HEK293T (cell line): ENCODE measurements at regions not wholly inside any gene's neighbourhood (a gene's known extent, or its start where the extent isn't known, plus 50 kb on each side); places are given as distances from the start of the nearest gene placed in this dataset.
"Not testable (repeated sequence)": the region's sequence is repeated elsewhere in the genome, so short reads cannot be mapped to it uniquely, and the experiment has no call there.

Experiments used
- CTCF ChIA-PET: fragments of 350-600 bp; formaldehyde crosslinking; extraction: SDS; loops from one replicate; lab custom pipeline; 2021; ENCODE audit warnings: antibody characterized with exemption, inconsistent platforms; lab: Yijun Ruan, JAX
- POLR2A ChIA-PET: fragments of 350-600 bp; formaldehyde crosslinking; extraction: SDS; loops from one replicate; lab custom pipeline; 2020; ENCODE audit warnings: antibody characterized with exemption, inconsistent platforms; lab: Yijun Ruan, JAX
- DNase-seq: peaks from one replicate; pipeline ENCODE4 v3.0.0; 2012; ENCODE audit warnings: mixed read lengths; ENCODE audit errors: extremely low spot score
- ARNT ChIP-seq: fragments of 450-650 bp; IDR thresholded peaks from 2 replicates; pipeline ENCODE4 v1.6.1; 2017; ENCODE audit warnings: mild to moderate bottlenecking
- BHLHE40 ChIP-seq: fragments of 450-650 bp; IDR thresholded peaks from 2 replicates; pipeline ENCODE4 v1.6.1; 2016; ENCODE audit warnings: mild to moderate bottlenecking, moderate library complexity, borderline replicate concordance
- CTBP1 ChIP-seq: fragments of 450-650 bp; IDR thresholded peaks from 2 replicates; pipeline ENCODE4 v1.6.1; 2016; ENCODE audit warnings: borderline replicate concordance
- ELF4 ChIP-seq: fragments of 450-650 bp; IDR thresholded peaks from 2 replicates; pipeline ENCODE4 v1.6.1; 2017; ENCODE audit warnings: antibody characterized with exemption
- FOXA1 ChIP-seq: fragments of 450-650 bp; IDR thresholded peaks from 2 replicates; pipeline ENCODE4 v1.6.1; 2016; ENCODE audit warnings: mild to moderate bottlenecking
- FOXK2 ChIP-seq: fragments of 450-650 bp; IDR thresholded peaks from 2 replicates; pipeline ENCODE4 v1.6.1; 2016; ENCODE audit warnings: mild to moderate bottlenecking
- FOXM1 ChIP-seq: fragments of 450-650 bp; IDR thresholded peaks from 2 replicates; pipeline ENCODE4 v1.6.1; 2017; ENCODE audit warnings: mild to moderate bottlenecking, borderline replicate concordance
- HDGF ChIP-seq: fragments of 450-650 bp; IDR thresholded peaks from 2 replicates; pipeline ENCODE4 v1.6.1; 2017; ENCODE audit warnings: antibody characterized with exemption, borderline replicate concordance
- L3MBTL2 ChIP-seq: fragments of 450-650 bp; conservative IDR thresholded peaks from 2 replicates; pipeline ENCODE4 v1.6.1; 2016; ENCODE audit warnings: mild to moderate bottlenecking
- LEF1 ChIP-seq: fragments of 450-650 bp; IDR thresholded peaks from 2 replicates; pipeline ENCODE4 v1.6.1; 2017; ENCODE audit warnings: mild to moderate bottlenecking, borderline replicate concordance
- NFRKB ChIP-seq: fragments of 450-650 bp; IDR thresholded peaks from 2 replicates; pipeline ENCODE4 v1.6.1; 2016; ENCODE audit warnings: mild to moderate bottlenecking, moderate library complexity
- SP1 ChIP-seq: fragments of 450-650 bp; IDR thresholded peaks from 2 replicates; pipeline ENCODE4 v1.6.1; 2017
- SUZ12 ChIP-seq: fragments of 450-650 bp; IDR thresholded peaks from 2 replicates; pipeline ENCODE4 v1.6.1; 2016; ENCODE audit warnings: mild to moderate bottlenecking
- TARDBP ChIP-seq: fragments of 450-650 bp; IDR thresholded peaks from 2 replicates; pipeline ENCODE4 v1.6.1; 2016
- ZNF384 ChIP-seq: fragments of 450-650 bp; IDR thresholded peaks from 2 replicates; pipeline ENCODE4 v1.6.1; 2016
- TF ChIP-seq, protein P1 (sequence below): fragments of 450-650 bp; IDR thresholded peaks from 2 replicates; pipeline ENCODE4 v1.6.1; 2016

- TF ChIP-seq TARDBP = no peak
- TF ChIP-seq, protein P1, sequence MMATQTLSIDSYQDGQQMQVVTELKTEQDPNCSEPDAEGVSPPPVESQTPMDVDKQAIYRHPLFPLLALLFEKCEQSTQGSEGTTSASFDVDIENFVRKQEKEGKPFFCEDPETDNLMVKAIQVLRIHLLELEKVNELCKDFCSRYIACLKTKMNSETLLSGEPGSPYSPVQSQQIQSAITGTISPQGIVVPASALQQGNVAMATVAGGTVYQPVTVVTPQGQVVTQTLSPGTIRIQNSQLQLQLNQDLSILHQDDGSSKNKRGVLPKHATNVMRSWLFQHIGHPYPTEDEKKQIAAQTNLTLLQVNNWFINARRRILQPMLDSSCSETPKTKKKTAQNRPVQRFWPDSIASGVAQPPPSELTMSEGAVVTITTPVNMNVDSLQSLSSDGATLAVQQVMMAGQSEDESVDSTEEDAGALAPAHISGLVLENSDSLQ = no peak
- ChIA-PET CTCF (no interaction called here), POLR2A (no interaction called here)
- DNase-seq = no peak
Observed at GRCh38 chr7:57198801-57199200, 66.6 kb upstream of the ZNF479 start.

DNA sequence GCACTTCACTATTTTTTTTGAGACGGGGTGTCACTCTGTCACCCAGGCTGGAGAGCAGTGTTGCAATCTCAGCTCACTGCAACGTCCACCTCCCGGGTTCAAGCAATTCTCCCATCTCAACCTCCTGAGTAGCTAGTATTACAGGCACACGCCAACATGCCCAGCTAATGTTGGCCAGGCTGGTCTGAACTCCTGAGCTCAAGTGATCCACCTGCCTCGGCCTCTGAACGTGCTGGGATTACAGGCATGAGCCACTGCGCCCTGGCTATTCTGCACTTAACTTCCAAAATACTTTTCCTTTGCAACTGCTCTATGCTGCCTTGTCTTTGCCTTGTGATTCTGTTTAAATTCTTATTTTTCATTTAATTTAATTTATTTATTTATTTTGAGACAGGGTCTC lies 67.0 kb upstream of the ZNF479 start:
- ChIA-PET POLR2A (no interaction called here), CTCF (no interaction called here)
- no peak for DNase-seq
- no peak for TF ChIP-seq BHLHE40
- TF ChIP-seq SUZ12 = no peak
- TF ChIP-seq LEF1 = no peak
- TF ChIP-seq CTBP1 = no peak
- TF ChIP-seq FOXA1 = no peak
- TF ChIP-seq FOXM1 = no peak
- TF ChIP-seq ARNT = no peak
- TF ChIP-seq, protein P1 = no peak
- no peak for TF ChIP-seq NFRKB
- TF ChIP-seq FOXK2 = no peak
- no peak for TF ChIP-seq TARDBP
- TF ChIP-seq SP1 = no peak
- no peak for TF ChIP-seq ELF4
- TF ChIP-seq HDGF = no peak
- no peak for TF ChIP-seq L3MBTL2
- TF ChIP-seq ZNF384 = no peak

DNA sequence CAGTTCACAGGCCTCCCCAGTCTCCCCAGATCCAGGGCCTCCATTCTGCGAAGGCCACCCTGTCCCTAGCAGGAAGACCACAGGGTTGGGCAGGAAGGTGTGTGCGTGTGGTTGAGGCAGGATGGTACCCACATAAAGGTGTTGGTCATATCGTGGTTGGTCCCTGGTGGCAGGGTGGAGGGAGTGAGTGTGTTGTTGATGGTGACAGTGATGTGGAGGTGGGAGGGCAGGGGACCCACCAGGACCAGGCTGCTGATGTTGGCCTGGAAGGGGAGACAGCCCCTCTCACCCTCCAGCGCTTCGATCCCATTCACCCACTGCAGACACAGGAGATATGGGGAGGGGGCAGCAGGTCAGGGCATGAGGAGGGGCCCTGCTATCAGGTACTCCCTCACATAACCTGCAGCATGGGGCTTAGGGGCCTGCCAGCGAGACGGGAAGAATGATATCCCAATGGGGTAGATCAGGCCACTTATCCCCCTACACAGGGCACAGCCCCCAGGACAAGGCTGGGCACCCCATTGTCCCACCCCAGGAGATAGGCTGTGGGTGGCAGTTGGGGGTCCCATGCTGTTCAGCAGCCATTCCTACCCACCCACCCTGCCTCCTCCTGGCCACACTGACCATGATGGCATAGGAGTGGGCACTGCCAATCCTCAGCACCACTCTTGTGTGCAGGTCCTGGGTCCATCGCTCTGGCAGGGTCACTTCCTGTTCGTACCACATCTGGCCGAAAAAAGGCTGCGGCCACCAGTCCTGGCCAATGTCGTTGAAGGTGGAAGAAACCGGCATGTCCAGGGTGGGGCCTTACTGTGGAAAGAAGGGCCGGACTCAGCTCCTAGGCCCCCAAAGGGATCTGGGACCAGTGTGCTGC lies 69.0 kb upstream of the ZNF479 start:
- DNase-seq = no peak
- CTCF ChIA-PET = no interaction called here
- no peak for TF ChIP-seq SUZ12
- no peak for TF ChIP-seq CTBP1
- TF ChIP-seq ZNF384 = no peak
- no peak for TF ChIP-seq FOXM1
- no peak for TF ChIP-seq L3MBTL2
- no peak for TF ChIP-seq ELF4
- POLR2A ChIA-PET = no interaction called here

GRCh38 chr7:57201895-57202210 lies 69.6 kb upstream of the ZNF479 start:
- no peak for DNase-seq
- ChIA-PET POLR2A (no interaction called here), CTCF (no interaction called here)
- no peak for TF ChIP-seq L3MBTL2
- no peak for TF ChIP-seq TARDBP
- TF ChIP-seq ARNT = no peak
- no peak for TF ChIP-seq ELF4
- no peak for TF ChIP-seq FOXK2
- no peak for TF ChIP-seq FOXM1

DNA sequence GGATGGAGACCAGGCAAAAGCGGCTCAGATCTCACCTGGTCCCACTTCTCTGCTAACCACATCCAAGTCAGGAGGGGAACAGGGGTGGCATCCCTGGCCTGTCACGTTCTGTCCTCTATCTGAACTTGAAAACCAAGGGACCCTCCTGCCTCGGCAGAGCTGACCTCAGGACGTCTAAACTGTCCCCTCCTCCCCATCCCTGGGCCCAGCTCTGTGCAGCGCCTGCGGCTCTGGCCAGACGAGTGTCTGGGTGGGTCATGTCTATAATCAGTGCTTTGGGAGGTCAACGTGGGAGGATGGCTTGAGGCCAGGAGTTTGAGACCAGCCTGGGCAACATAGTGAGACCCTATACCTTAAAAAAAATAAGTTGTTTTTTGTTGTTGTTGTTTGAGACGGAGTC lies 70.0 kb upstream of the ZNF479 start:
- ChIA-PET CTCF (no interaction called here), POLR2A (no interaction called here)
- TF ChIP-seq SP1 (no peak), ELF4 (no peak), TARDBP (no peak), FOXK2 (no peak), FOXA1 (no peak), ARNT (no peak), L3MBTL2 (no peak), ZNF384 (no peak), LEF1 (no peak)
- TF ChIP-seq, protein P1 = no peak
- no peak for DNase-seq

DNA sequence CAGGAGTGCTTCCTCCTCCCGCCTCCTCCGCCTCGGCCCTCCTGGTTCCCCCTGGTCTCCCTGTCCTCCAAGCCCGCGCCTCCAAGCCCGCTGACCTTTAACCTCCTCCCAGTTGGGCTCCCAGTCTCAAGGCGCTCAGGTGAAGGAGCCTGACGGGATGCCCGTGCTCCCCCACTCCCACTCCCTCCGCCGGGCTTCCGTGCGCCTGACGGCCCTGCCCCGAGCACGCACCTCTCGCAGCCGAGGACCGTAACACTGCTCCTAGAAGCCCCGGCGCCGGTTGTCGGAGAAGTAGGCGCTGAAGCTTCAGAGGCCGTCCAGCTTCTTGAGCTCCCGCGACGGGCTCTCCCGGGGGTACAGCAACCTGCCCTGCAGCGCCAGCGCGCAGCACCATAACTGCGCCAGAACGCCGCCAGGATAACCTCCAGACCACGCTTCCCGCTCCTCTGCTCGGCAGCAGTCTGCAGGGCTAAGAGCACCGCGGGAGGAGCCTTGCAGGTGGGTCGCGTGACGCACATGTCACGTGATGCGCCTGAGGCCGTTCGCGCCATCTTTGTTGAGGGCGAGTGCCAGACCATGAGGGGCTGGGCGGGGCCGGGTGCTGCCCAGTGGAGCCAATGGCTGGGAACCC lies 71.0 kb upstream of the ZNF479 start:
- POLR2A ChIA-PET = no interaction called here

DNA sequence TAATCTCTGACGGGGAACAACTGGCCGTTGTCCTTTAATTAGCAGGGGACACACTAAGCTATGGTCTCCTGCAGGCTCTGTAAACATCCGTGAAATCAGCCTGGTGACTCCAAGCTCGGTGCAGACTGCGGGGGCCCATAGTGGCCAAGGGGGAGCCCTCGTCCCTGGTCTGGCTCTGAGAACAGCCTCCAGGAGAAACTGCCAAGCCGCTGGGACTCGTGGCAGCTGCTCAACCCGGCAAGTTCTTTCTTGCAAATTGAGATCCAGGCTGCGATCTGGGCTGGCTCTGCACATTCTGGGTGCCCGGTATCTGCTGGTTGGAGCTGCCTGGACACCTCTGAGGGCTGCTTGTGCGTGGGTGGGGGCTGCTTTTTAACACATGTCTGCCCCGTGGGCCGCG lies 71.6 kb upstream of the ZNF479 start:
- DNase-seq, POLR2A ChIA-PET, CTCF ChIA-PET: not testable (repeated sequence)

More for the DNA sequence above, 71.0 kb upstream of the ZNF479 start:
- TF ChIP-seq ZNF384 = no peak
- TF ChIP-seq FOXA1 = no peak
- TF ChIP-seq ARNT = no peak
- TF ChIP-seq CTBP1 = no peak
- no peak for TF ChIP-seq HDGF
- TF ChIP-seq FOXM1 = no peak
- TF ChIP-seq ELF4 = no peak
- TF ChIP-seq LEF1 = no peak
- no peak for TF ChIP-seq SUZ12
- no peak for TF ChIP-seq BHLHE40
- no peak for TF ChIP-seq TARDBP
- TF ChIP-seq, protein P1 = no peak
- no peak for DNase-seq
- CTCF ChIA-PET = no interaction called here
